SU-DHL-6 (cell line): ENCODE measurements at regions not wholly inside any gene's neighbourhood (a gene's known extent, or its start where the extent isn't known, plus 50 kb on each side); places are given as distances from the start of the nearest gene placed in this dataset.

Source experiments
- H2AFZ ChIP-seq: fragments of 200-600 bp; sonication (generic); 2 replicates; pipeline ENCODE4 v1.6.1; 2014; ENCODE audit warnings: low read depth, mild to moderate bottlenecking, moderate library complexity, mixed read lengths, antibody characterized with exemption, low read length; ENCODE audit not compliant: severe bottlenecking
- H3F3A ChIP-seq: fragments of 200-600 bp; shearing (Covaris generic); 2 replicates; pipeline ENCODE4 v1.6.0; 2016; ENCODE audit warnings: antibody characterized with exemption, mild to moderate bottlenecking; ENCODE audit not compliant: insufficient read depth
- H3K27ac ChIP-seq: fragments of 200-600 bp; sonication (generic); 2 replicates; pipeline ENCODE4 v1.5.1; 2016; ENCODE audit warnings: low read depth, mild to moderate bottlenecking, low read length, moderate library complexity, mixed read lengths
- H3K27me3 ChIP-seq: fragments of 200-600 bp; sonication (generic), shearing (Covaris generic); 2 replicates; pipeline ENCODE4 v1.6.0; 2014; ENCODE audit warnings: mild to moderate bottlenecking, low read length
- H3K36me3 ChIP-seq: fragments of 200-600 bp; sonication (generic); 2 replicates; pipeline ENCODE4 v1.6.1; 2014; ENCODE audit warnings: mild to moderate bottlenecking, low read length, mixed read lengths
- H3K4me2 ChIP-seq: fragments of 300-600, 200-600 bp; shearing (Covaris generic), sonication (generic); 2 replicates; pipeline ENCODE4 v1.6.0; 2014; ENCODE audit warnings: low read length, low read depth, mild to moderate bottlenecking; ENCODE audit not compliant: poor library complexity, severe bottlenecking
- H3K4me3 ChIP-seq: fragments of 200-600 bp; sonication (generic); 2 replicates; pipeline ENCODE4 v1.5.1; 2014; ENCODE audit warnings: antibody characterized with exemption, low read length, mild to moderate bottlenecking, mixed read lengths; ENCODE audit not compliant: insufficient read depth, poor library complexity, severe bottlenecking
- H3K79me2 ChIP-seq: fragments of 200-600 bp; sonication (generic); 2 replicates; pipeline ENCODE4 v1.6.1; 2014; ENCODE audit warnings: mild to moderate bottlenecking, low read length, moderate library complexity; ENCODE audit not compliant: insufficient read depth
- H3K9ac ChIP-seq: fragments of 200-600 bp; sonication (generic); 2 replicates; pipeline ENCODE4 v1.7.0; 2014; ENCODE audit warnings: mild to moderate bottlenecking, low read length
- H3K9me2 ChIP-seq: fragments of 200-600 bp; sonication (generic); replicated peaks from 2 replicates; pipeline ENCODE4 v1.6.1; 2014; ENCODE audit warnings: low read length; ENCODE audit not compliant: insufficient read depth
- H3K9me3 ChIP-seq: fragments of 200-600 bp; sonication (generic); 2 replicates; pipeline ENCODE4 v1.6.1; 2014; ENCODE audit warnings: low read length, mixed read lengths; ENCODE audit not compliant: insufficient read depth
- H4K20me1 ChIP-seq: fragments of 200-600 bp; sonication (generic); 2 replicates; pipeline ENCODE4 v1.6.1; 2014; ENCODE audit warnings: low read depth, mild to moderate bottlenecking, antibody characterized with exemption, low read length, moderate library complexity, mixed read lengths
- CTCF ChIP-seq: fragments of 200-600 bp; sonication (generic); IDR thresholded peaks from one replicate; pipeline ENCODE4 v1.5.1; 2017; ENCODE audit warnings: antibody characterized with exemption, mild to moderate bottlenecking, low read length, moderate library complexity; ENCODE audit not compliant: insufficient read depth, poor library complexity, severe bottlenecking
- EZH2phosphoT487 ChIP-seq: fragments of 200-600 bp; sonication (generic), shearing (Covaris generic); conservative IDR thresholded peaks from 2 replicates; pipeline ENCODE4 v1.6.1; 2018; ENCODE audit warnings: mild to moderate bottlenecking, antibody characterized with exemption, low read length, moderate library complexity, mixed read lengths

GRCh38 chr15:96217983-96218382, 112.5 kb upstream of the NR2F2 start:
- H3K27ac ChIP-seq: no peak overlapping the region
- no peak overlapping the region for H3K9ac ChIP-seq
- TF ChIP-seq EZH2phosphoT487: no peak
- TF ChIP-seq CTCF: no peak
- H3K4me3 ChIP-seq: no peak overlapping the region
- H4K20me1 ChIP-seq: no peaks in the 10 kb centered on the region
- no peaks in the 10 kb centered on the region for H3K9me2 ChIP-seq
- H3K4me2 ChIP-seq: no peak overlapping the region
- no peaks in the 10 kb centered on the region for H3F3A ChIP-seq
- H2AFZ ChIP-seq: no peak overlapping the region
- no peaks in the 10 kb centered on the region for H3K27me3 ChIP-seq
- H3K36me3 ChIP-seq: no peaks in the 10 kb centered on the region
- H3K9me3 ChIP-seq: no peaks in the 10 kb centered on the region
- H3K79me2 ChIP-seq: no peaks in the 10 kb centered on the region

- Histone ChIP-seq H4K20me1 (no peaks in the 10 kb centered on the region), H3K4me2 (no peak overlapping the region), H3K27me3 (no peaks in the 10 kb centered on the region), H2AFZ (no peak overlapping the region), H3K36me3 (no peaks in the 10 kb centered on the region), H3K9me3 (no peaks in the 10 kb centered on the region), H3F3A (no peaks in the 10 kb centered on the region), H3K79me2 (no peaks in the 10 kb centered on the region), H3K27ac (no peak overlapping the region), H3K4me3 (no peak overlapping the region), H3K9ac (no peak overlapping the region), H3K9me2 (no peaks in the 10 kb centered on the region)
- TF ChIP-seq CTCF (no peak), EZH2phosphoT487 (no peak)
Observed at GRCh38 chr15:96218623-96219455, 111.7 kb upstream of the NR2F2 start.

- Histone ChIP-seq H3F3A (no peaks in the 10 kb centered on the region), H3K9me2 (no peaks in the 10 kb centered on the region), H2AFZ (no peak overlapping the region), H3K4me3 (no peak overlapping the region), H3K27ac (no peak overlapping the region), H3K9me3 (no peaks in the 10 kb centered on the region), H3K9ac (no peak overlapping the region), H3K36me3 (no peaks in the 10 kb centered on the region), H3K4me2 (no peak overlapping the region), H3K27me3 (no peaks in the 10 kb centered on the region), H4K20me1 (no peaks in the 10 kb centered on the region), H3K79me2 (no peaks in the 10 kb centered on the region)
- TF ChIP-seq CTCF (no peak), EZH2phosphoT487 (no peak)
Observed at GRCh38 chr15:96219681-96220080, 110.8 kb upstream of the NR2F2 start.
